IPS-18a (cell line): ENCODE measurements at regions not wholly inside any gene's neighbourhood (a gene's known extent, or its start where the extent isn't known, plus 50 kb on each side); places are given as distances from the start of the nearest gene placed in this dataset.

ENCODE experiments used
- H3K27ac ChIP-seq: one replicate; pipeline ENCODE4 v1.5.1; 2013; ENCODE audit warnings: low read length
- H3K27me3 ChIP-seq: one replicate; pipeline ENCODE4 v1.6.1; 2013; ENCODE audit warnings: mild to moderate bottlenecking, low read length; ENCODE audit not compliant: control insufficient read depth, insufficient read depth
- H3K36me3 ChIP-seq: one replicate; pipeline ENCODE4 v1.6.1; 2013; ENCODE audit warnings: low read depth, low read length; ENCODE audit not compliant: control insufficient read depth
- H3K4me1 ChIP-seq: one replicate; pipeline ENCODE4 v1.6.1; 2013; ENCODE audit warnings: low read depth, low read length; ENCODE audit not compliant: control insufficient read depth
- H3K4me3 ChIP-seq: one replicate; pipeline ENCODE4 v1.5.1; 2013; ENCODE audit warnings: low read length
- H3K9ac ChIP-seq: one replicate; pipeline ENCODE4 v1.6.1; 2013; ENCODE audit warnings: mild to moderate bottlenecking, low read length, moderate library complexity
- H3K9me3 ChIP-seq: one replicate; pipeline ENCODE4 v1.6.1; 2013; ENCODE audit warnings: low read depth, low read length; ENCODE audit not compliant: control insufficient read depth

DNA sequence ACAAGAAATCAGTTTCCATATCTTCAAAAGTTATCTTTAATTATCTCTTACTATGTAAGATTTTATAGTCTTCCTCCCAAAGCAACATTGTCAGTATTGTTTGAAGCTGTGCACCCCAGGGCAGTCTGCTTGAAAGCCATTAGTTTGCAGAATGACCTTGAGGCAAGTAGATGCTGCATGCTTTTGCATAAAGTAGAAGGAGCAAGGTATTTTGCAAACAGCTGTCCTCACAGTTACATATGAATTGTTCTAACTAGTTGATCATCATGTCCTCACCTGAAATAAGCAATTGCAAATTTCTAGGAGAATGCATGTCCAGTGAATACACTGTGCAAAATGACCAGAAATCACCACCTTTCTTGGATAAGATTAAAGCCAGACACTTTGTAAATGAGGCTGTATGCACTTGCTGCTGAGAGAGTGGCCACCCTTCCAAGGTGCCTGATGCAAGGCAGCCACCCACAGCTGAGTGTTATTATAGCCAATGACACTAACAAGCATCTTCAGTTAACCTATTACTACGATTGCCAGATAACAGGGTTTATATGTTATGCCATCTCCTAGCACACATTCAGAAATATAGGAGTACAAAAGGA, 730.0 kb upstream of the TMEM132C start:
- H3K9ac ChIP-seq: no peak overlapping the region
- H3K27me3 ChIP-seq: no peaks in the 10 kb centered on the region
- H3K27ac ChIP-seq: no peak overlapping the region
- no peak overlapping the region for H3K4me3 ChIP-seq
- H3K4me1 ChIP-seq: no peaks in the 10 kb centered on the region
- peaks cover 33% of the 10 kb centered on the region for H3K9me3 ChIP-seq
- no peaks in the 10 kb centered on the region for H3K36me3 ChIP-seq

DNA sequence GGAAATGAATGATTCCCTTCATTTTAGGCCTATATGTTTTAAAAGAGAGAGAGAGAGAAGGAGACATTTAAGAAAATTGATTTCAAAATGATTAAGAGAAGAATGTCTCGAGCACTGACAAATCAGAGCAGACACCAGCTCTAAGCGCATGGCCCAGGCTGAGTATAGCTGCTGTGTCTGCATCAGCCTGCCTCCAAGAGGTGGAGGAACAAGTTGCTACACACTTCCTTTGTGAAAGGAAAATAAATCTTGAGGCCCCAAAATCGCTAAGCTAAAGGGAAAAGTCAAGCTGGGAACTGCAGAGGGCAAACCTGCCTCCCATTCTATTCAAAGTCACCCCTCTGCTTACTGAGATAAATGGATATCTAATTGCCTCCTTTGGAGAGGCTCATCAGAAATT, 728.7 kb upstream of the TMEM132C start:
- peaks cover 33% of the 10 kb centered on the region for H3K9me3 ChIP-seq
- H3K27me3 ChIP-seq: no peaks in the 10 kb centered on the region
- no peak overlapping the region for H3K9ac ChIP-seq
- no peak overlapping the region for H3K27ac ChIP-seq
- H3K36me3 ChIP-seq: no peaks in the 10 kb centered on the region
- no peaks in the 10 kb centered on the region for H3K4me1 ChIP-seq
- H3K4me3 ChIP-seq: no peak overlapping the region

DNA sequence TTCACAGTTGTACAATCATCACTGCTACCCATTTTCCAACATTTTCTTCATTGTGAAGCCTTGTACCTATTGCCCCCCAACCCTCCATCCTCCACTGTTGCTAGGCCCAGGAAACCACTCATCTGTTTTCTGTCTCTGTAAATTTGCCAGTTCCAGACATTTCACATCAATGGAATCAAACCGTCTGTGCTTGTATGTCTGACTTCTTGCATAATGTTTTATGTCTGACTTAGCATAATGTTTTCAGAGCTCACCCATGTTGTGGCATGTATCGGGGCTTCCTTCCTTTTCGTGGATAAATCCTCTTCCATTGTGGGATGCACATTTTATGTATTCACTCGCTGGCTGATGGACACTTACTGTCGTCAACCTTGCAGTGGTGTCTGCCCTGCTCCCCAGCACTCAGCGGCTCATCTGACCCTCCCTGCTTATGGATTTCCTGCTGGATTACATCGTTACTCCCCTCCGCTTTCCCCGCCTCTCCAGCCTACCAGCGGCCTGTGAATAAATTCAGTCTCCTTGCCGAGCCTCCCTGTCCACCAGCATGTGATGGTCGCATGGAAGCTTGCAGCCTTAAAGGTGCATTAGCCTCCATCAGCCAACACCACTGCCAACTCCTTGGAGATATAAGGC, 727.6 kb upstream of the TMEM132C start:
- no peak overlapping the region for H3K9ac ChIP-seq
- H3K4me3 ChIP-seq: no peak overlapping the region
- H3K36me3 ChIP-seq: no peaks in the 10 kb centered on the region
- no peaks in the 10 kb centered on the region for H3K4me1 ChIP-seq
- no peak overlapping the region for H3K27ac ChIP-seq
- peaks cover 23% of the 10 kb centered on the region for H3K9me3 ChIP-seq
- no peaks in the 10 kb centered on the region for H3K27me3 ChIP-seq

DNA sequence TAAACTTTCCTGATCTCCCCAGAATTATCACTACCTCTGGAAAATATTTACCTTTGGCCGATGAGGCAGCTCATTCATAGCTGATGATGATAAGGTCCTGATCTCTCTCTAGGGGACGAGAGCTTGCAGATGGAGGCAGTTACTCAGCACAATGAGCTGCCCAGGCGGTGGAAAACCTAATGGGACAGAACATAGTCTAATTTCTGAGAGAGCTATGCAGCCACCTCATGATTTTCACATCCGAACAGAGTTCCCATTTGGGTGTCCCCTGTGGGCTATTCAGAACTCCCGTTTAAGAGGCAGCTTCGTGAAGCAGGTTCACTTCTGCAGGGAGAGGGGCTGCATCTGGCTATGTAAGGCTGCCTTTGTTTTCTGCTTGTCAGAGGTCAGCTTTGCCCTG, 724.6 kb upstream of the TMEM132C start:
- no peaks in the 10 kb centered on the region for H3K36me3 ChIP-seq
- no peak overlapping the region for H3K4me3 ChIP-seq
- H3K27me3 ChIP-seq: no peaks in the 10 kb centered on the region
- no peak overlapping the region for H3K27ac ChIP-seq
- H3K9ac ChIP-seq: no peak overlapping the region
- H3K9me3 ChIP-seq: peaks cover 17% of the 10 kb centered on the region
- H3K4me1 ChIP-seq: no peaks in the 10 kb centered on the region

DNA sequence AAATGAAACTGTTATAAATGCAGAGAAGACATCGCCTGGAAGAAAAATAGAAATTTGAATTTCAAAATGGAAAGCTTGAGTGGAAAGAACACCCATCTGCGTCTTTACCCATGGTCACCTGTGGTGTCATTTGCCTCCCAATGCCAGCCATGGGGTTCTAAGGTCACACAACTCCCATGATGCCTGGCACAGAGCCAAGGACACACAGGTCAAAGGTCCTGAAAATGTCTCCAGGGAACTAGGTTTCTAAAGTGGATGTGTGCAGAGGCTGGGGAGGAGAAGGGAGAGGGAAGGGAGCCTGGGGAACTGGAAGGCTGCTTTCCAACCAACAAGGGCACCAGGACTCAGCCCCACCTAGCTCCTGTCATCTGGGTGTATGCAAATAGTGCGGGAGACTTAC, 724.0 kb upstream of the TMEM132C start:
- Histone ChIP-seq H3K27me3 (no peaks in the 10 kb centered on the region), H3K4me1 (no peaks in the 10 kb centered on the region), H3K36me3 (no peaks in the 10 kb centered on the region), H3K9me3 (peaks cover 17% of the 10 kb centered on the region), H3K9ac (no peak overlapping the region), H3K4me3 (no peak overlapping the region), H3K27ac (no peak overlapping the region)

DNA sequence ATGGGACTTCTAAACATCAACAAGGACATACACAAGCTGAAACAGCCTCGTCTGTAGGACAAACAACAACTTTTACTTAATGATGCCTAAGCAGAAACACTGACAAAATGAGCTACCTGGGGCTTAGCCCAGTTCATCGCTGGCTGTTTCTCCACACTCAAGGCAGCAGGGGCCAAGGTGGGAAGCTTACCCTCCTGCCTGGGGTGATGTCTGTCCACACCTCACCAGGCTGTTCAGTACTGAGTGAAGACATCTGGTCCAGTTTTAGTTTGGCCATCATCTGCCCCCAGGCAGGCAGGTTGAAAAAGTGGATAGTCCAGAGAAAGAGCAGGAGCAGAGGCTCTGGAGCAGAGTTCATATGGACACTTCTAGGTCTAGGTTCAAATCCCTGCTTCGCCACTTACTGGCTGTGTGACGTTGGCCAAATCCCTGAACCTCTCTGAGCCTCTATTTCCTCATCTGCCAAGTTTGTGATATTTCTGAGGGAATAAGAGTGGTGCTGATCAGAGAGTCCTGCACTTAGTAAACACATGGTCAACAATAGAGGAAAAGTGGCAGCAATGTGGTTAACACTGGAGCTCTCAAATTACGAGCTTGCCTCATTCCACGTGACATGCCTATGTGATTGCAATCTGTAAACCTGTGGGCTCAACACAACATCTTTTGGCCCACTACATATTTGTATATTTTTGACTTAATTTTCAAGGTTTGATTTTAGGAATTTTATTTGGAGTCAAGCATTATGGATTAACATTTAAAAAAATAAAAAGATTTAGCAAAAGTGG, 720.1 kb upstream of the TMEM132C start:
- Histone ChIP-seq H3K27ac (no peak overlapping the region), H3K9me3 (peaks cover 19% of the 10 kb centered on the region), H3K4me1 (no peaks in the 10 kb centered on the region), H3K9ac (no peak overlapping the region), H3K27me3 (no peaks in the 10 kb centered on the region), H3K4me3 (no peak overlapping the region), H3K36me3 (no peaks in the 10 kb centered on the region)

DNA sequence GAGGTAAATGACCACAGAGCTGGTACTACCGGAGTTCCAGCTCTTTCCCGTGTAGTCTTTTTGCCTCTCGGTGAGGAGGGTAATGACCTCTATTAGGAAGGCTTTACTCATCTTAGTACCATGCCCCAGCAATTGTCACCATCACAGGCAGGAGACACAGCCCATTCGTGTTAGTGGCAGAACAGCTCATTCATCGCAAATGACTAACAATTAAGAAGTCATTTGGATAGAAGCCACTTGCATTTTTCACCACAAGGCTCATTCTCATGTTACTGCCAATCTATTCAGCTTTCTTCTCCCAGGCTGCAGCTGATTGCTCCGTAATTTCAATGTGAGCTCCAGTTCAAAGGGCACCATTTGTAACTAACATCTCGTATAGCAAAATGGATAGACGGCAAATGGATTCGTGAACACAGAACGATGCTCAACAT, 718.8 kb upstream of the TMEM132C start:
- Histone ChIP-seq H3K9me3 (peaks cover 26% of the 10 kb centered on the region), H3K27ac (no peak overlapping the region), H3K9ac (no peak overlapping the region), H3K4me3 (no peak overlapping the region), H3K4me1 (no peaks in the 10 kb centered on the region), H3K27me3 (no peaks in the 10 kb centered on the region), H3K36me3 (no peaks in the 10 kb centered on the region)

DNA sequence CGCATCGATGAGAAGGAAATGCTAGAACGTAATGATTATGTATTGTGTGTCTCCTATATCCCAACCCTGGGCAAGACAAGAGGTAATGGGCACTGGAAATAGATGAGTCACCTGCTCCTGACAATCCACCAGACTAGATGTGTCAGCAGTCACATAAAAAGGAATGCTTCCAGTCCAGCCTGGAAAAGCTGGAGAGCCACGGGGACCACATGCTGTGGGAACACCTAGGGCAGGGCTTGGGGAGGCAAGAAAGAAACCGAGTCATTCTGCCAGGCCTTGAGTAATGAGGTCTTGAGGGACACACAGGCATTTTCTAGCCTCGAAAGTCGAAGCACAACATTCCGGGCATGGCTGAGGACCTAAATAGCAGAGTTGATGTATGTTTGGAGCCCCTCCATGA, 716.7 kb upstream of the TMEM132C start:
- H3K27ac ChIP-seq: no peak overlapping the region
- no peaks in the 10 kb centered on the region for H3K36me3 ChIP-seq
- no peaks in the 10 kb centered on the region for H3K4me1 ChIP-seq
- H3K9ac ChIP-seq: no peak overlapping the region
- no peak overlapping the region for H3K4me3 ChIP-seq
- peaks cover 31% of the 10 kb centered on the region for H3K9me3 ChIP-seq
- no peaks in the 10 kb centered on the region for H3K27me3 ChIP-seq

DNA sequence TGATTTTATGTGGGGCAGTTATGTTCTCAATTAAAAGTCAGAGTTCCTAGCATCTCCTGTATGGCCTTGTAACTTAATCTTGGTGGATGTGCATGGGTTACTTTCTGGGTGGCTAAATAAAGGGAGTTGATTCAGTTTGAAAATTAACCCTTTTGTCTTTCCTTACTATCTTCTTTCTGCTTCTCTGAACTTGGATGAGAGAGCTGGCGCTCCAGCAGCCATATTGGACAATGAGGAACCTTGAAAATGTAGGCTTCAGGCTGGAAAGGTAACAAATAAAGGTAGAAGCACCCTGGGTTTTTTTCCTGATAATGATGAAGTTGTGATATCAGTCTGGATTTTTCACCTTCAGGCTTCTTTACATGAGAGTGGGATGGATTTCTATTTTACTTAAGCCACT, 714.1 kb upstream of the TMEM132C start:
- H3K9me3 ChIP-seq: peaks cover 32% of the 10 kb centered on the region
- no peak overlapping the region for H3K4me3 ChIP-seq
- H3K36me3 ChIP-seq: no peaks in the 10 kb centered on the region
- no peaks in the 10 kb centered on the region for H3K4me1 ChIP-seq
- H3K27me3 ChIP-seq: no peaks in the 10 kb centered on the region
- H3K9ac ChIP-seq: no peak overlapping the region
- H3K27ac ChIP-seq: no peak overlapping the region

DNA sequence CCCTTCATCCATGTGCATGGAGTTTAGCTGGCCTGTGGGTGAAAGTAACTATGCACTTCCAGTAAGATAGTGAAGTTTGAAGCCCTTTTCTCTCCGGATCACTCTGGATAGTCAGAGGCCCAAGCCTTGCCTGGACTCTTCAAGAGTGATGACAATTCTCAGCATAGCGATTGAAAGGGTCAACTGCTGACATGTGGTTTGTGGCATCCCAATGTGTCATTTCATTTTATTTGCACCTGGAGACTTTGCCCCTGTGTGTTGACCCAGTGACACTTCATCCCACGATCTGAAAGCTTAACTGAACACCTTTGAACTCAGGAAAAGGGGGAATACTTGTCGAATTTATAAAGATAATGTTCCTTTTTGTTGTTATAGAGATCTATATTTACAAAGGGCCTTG, 711.9 kb upstream of the TMEM132C start:
- Histone ChIP-seq H3K27me3 (no peaks in the 10 kb centered on the region), H3K27ac (no peak overlapping the region), H3K4me1 (no peaks in the 10 kb centered on the region), H3K9me3 (peaks cover 24% of the 10 kb centered on the region), H3K9ac (no peak overlapping the region), H3K4me3 (no peak overlapping the region), H3K36me3 (no peaks in the 10 kb centered on the region)

DNA sequence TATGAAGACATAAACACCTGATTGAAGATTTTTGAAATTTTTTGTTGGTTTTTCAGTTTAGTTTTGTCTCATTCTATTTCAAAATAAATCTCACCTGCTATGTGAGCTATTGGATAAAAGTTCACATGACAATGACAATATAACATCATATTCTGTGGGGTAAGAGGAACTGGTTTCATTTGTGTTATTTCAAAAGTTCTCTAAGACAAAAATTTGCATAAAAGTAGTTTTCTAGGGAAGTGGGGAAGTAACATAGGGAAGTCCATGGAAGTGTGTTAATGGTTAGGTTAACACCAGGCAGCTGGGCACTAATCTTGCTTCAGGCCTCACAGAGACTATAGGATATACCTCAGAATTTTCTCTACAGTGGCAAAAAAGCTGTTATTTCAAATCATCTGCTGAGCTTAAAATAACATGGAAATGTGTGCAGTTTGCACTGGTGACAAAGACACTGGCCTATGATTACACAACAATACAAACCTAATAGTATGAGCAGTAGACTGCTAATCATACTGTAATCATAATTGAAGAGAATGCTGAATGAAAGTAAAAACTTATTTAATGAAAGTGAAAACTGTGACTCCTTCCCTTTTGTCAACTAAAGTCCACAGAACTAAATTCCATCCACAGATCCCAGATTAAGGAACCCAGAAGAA, 710.6 kb upstream of the TMEM132C start:
- H3K9ac ChIP-seq: no peak overlapping the region
- H3K36me3 ChIP-seq: no peaks in the 10 kb centered on the region
- H3K4me3 ChIP-seq: no peak overlapping the region
- no peaks in the 10 kb centered on the region for H3K4me1 ChIP-seq
- H3K27me3 ChIP-seq: no peaks in the 10 kb centered on the region
- H3K9me3 ChIP-seq: peaks cover 27% of the 10 kb centered on the region
- no peak overlapping the region for H3K27ac ChIP-seq
